ENCODE measurements at regions not wholly inside any gene's neighbourhood (a gene's known extent, or its start where the extent isn't known, plus 50 kb on each side); places are given as distances from the start of the nearest gene placed in this dataset.

- ATAC-seq, result no peak
- H3K4me1 ChIP-seq, result no peaks in the 10 kb centered on the region
- TF ChIP-seq, protein P1, sequence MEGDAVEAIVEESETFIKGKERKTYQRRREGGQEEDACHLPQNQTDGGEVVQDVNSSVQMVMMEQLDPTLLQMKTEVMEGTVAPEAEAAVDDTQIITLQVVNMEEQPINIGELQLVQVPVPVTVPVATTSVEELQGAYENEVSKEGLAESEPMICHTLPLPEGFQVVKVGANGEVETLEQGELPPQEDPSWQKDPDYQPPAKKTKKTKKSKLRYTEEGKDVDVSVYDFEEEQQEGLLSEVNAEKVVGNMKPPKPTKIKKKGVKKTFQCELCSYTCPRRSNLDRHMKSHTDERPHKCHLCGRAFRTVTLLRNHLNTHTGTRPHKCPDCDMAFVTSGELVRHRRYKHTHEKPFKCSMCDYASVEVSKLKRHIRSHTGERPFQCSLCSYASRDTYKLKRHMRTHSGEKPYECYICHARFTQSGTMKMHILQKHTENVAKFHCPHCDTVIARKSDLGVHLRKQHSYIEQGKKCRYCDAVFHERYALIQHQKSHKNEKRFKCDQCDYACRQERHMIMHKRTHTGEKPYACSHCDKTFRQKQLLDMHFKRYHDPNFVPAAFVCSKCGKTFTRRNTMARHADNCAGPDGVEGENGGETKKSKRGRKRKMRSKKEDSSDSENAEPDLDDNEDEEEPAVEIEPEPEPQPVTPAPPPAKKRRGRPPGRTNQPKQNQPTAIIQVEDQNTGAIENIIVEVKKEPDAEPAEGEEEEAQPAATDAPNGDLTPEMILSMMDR (IDR thresholded peaks at IDR 0.05), result no peak
- H3K9me3 ChIP-seq, result peaks cover 6% of the 10 kb centered on the region
- intact Hi-C loops (cut with DNase I), result no loop called here
- H3K27ac ChIP-seq, result no peak overlapping the region
- DNase-seq, result no peak
- H3K27me3 ChIP-seq (ENCODE audit: insufficient read depth in 3 of 3, low read length in 2 of 3), result no peaks in the 10 kb centered on the region
- H3K36me3 ChIP-seq (ENCODE audit: insufficient read depth in 1 of 2, low read depth in 1 of 2), result no peaks in the 10 kb centered on the region
- no peak overlapping the region for H3K4me3 ChIP-seq
Measured at GRCh38 chr4:79150820-79151416, 174.9 kb downstream of the NAA11 start.

DNA sequence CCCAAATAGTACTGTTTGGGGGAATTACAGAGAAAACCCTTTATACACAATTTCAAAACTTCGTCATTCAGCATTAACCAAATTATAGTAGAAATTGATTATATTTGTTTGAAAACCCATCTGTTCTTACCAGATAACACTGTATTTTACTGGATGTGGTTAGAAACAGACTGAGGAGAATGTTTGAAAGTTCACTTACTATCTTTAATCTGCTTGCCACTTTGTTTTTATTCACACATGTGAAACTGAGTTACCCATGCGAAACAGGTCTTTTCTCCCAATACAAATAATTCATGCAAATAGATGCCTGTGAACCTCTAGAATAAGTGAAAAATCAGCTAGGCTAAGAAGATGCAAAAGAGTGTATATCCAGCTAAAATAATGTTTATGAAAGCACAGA is 177.5 kb downstream of the NAA11 start:
- intact Hi-C loops (cut with DNase I), result no loop called here
- ATAC-seq, result no peak

DNA sequence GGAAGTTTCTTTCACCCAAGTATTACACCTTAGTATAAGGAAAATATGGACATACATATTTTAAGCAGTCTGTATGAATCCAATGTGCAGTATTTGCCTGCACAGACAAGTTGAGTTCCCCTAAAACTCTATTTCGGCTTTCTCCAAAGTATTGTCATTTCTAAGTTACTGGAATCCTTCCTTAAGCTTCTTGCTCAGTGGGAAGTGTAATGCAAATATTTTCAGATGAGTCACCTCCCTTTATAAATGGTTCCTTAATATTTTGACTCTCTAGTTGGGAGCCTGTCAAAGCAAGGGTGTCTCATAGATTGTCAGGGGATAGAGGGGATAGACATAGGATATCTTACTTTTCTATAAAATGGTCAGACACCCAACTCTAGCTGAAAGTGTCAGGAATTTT is 178.6 kb downstream of the NAA11 start:
- Histone ChIP-seq H3K4me3 (no peak overlapping the region), H3K27me3 (ENCODE audit: insufficient read depth in 3 of 3, low read length in 2 of 3) (no peaks in the 10 kb centered on the region), H3K27ac (no peak overlapping the region), H3K36me3 (ENCODE audit: insufficient read depth in 1 of 2, low read depth in 1 of 2) (no peaks in the 10 kb centered on the region), H3K9me3 (peaks cover 10% of the 10 kb centered on the region), H3K4me1 (no peaks in the 10 kb centered on the region)
- no peak for DNase-seq
- TF ChIP-seq, protein P1 (IDR thresholded peaks at IDR 0.05), result no peak
- ATAC-seq, result no peak
- 84 to 99% (median 93%) methylated on average over 1 of the region's 1 CpG for WGBS, 3 donors
- intact Hi-C loops (cut with DNase I), result no loop called here

More for the DNA sequence above, 177.5 kb downstream of the NAA11 start:
- no peak for DNase-seq
- H3K9me3 ChIP-seq, result peaks cover 10% of the 10 kb centered on the region
- WGBS, 3 donors, result 91 to 95% (median 94%) methylated on average over 2 of the region's 2 CpGs
- H3K4me1 ChIP-seq, result no peaks in the 10 kb centered on the region
- H3K27ac ChIP-seq, result no peak overlapping the region
- TF ChIP-seq, protein P1 (IDR thresholded peaks at IDR 0.05), result no peak
- H3K36me3 ChIP-seq (ENCODE audit: insufficient read depth in 1 of 2, low read depth in 1 of 2), result no peaks in the 10 kb centered on the region
- H3K4me3 ChIP-seq, result no peak overlapping the region
- no peaks in the 10 kb centered on the region for H3K27me3 ChIP-seq (ENCODE audit: insufficient read depth in 3 of 3, low read length in 2 of 3)

GRCh38 chr4:79141530-79141929 is 184.3 kb downstream of the NAA11 start:
- no peaks in the 10 kb centered on the region for H3K4me1 ChIP-seq
- H3K36me3 ChIP-seq (ENCODE audit: insufficient read depth in 1 of 2, low read depth in 1 of 2), result no peaks in the 10 kb centered on the region
- intact Hi-C loops (cut with DNase I), result no loop called here
- WGBS, 3 donors, result 37 to 40% (median 37%) methylated on average over 3 of the region's 3 CpGs
- DNase-seq, result no peak
- ATAC-seq, result no peak
- TF ChIP-seq, protein P1 (IDR thresholded peaks at IDR 0.05), result no peak
- no peaks in the 10 kb centered on the region for H3K27me3 ChIP-seq (ENCODE audit: insufficient read depth in 3 of 3, low read length in 2 of 3)
- peaks cover 4% of the 10 kb centered on the region for H3K9me3 ChIP-seq
- no peak overlapping the region for H3K4me3 ChIP-seq
- H3K27ac ChIP-seq, result no peak overlapping the region

- Histone ChIP-seq H3K4me3 (no peak overlapping the region), H3K27ac (no peak overlapping the region), H3K9me3 (no peaks in the 10 kb centered on the region), H3K36me3 (ENCODE audit: insufficient read depth in 1 of 2, low read depth in 1 of 2) (no peaks in the 10 kb centered on the region), H3K27me3 (ENCODE audit: insufficient read depth in 3 of 3, low read length in 2 of 3) (no peaks in the 10 kb centered on the region), H3K4me1 (no peaks in the 10 kb centered on the region)
- intact Hi-C loops (cut with DNase I), result no loop called here
- ATAC-seq, result no peak
- TF ChIP-seq, protein P1 (IDR thresholded peaks at IDR 0.05), result no peak
- no peak for DNase-seq
Measured at GRCh38 chr4:79134767-79135166, 191.1 kb downstream of the NAA11 start.
